NCI-H345 treated with DMSO at 0.1 percent for 48 hours (cell line): ENCODE measurements at regions not wholly inside any gene's neighbourhood (a gene's known extent, or its start where the extent isn't known, plus 50 kb on each side); places are given as distances from the start of the nearest gene placed in this dataset.

Experiments used
- DNase-seq: peaks from one replicate; lab custom pipeline; 2025; ENCODE audit not compliant: unreplicated experiment; lab: John Stamatoyannopoulos, UW

DNA sequence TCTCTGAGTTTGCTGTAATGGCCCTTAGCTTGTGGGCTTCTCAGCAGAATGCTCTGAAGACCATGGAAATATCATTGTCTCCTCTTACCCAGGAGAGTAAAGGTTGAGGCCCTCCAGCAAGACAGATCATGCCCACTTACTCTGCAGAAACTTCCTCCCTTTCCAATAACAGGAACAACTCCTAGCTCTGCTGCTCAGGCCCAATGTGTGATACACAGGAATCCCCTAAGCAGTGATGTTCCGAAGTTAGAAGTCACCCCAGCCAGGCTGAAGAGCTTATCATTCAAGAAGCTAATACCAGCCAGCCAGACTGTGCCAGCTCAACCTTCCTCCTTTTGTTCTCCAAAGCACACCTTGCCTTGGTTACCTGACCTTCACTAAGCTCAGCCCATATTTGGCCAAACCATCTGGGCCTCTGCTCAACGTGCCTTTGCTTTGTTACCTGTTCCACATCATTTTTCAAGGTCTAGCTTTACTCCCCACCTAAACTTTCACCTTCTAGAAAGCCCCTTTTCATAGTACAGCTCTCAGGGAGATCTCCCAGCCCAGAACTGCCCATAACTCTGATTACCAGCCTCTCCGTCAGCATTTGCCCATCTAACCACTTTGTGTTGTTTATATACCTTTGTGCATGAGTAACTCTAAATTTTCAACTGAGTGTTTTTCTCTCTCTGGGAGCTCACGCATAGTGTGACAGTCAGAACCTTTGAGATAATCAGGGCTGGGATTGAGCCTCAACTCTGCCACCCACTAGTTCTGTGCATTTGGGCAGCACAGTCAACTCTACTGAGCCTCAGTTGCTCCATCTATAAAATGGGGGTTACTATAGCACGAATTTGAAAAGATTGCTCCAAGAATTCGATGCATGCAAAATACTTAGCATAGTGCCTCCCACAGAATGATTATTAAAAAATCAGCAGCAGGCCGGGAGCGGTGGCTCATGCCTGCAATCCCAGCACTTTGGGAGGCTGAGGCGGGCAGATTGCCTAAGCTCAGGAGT is 107.6 kb upstream of the CPEB4 start:
- DNase-seq = no peak

DNA sequence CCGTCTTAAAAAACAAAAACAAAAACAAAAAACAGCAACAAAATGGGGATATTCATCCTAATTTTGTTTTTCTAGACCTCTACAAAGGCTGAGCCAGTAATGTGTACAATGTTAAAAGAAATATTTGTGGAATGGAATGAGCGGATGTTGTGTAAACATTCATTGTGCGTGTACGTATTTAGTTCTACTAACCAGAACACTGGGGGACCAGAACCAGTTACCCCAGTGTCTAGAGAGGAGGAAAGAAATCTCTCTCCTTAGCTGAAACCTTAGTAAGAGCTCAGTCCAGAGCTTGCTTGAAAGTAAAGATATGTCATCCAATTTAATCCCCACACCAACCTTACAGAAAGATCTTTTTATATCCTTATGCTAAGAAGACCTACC is 106.7 kb upstream of the CPEB4 start:
- no peak for DNase-seq

GRCh38 chr5:173781816-173782670 is 106.1 kb upstream of the CPEB4 start:
- no peak for DNase-seq

DNA sequence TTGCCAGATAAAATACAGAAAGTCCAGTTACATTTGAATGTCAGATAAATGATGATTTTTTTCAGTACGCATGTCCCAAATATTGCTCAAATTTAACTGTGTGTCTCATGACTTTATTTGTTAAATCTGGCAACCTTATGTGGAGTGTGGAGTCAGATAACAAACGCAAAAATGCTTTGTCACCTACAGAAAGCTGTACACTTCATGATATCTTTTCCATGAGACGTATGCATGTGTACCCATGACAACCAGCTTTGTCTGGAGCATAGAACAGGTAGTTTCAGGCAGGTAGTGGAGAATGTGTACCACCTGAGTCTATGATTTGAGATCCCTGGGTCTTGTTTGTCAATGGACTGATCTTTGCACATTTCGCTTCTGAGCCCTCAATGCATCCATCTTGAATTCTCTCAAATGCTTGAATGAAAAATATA is 105.5 kb upstream of the CPEB4 start:
- DNase-seq = no peak

DNA sequence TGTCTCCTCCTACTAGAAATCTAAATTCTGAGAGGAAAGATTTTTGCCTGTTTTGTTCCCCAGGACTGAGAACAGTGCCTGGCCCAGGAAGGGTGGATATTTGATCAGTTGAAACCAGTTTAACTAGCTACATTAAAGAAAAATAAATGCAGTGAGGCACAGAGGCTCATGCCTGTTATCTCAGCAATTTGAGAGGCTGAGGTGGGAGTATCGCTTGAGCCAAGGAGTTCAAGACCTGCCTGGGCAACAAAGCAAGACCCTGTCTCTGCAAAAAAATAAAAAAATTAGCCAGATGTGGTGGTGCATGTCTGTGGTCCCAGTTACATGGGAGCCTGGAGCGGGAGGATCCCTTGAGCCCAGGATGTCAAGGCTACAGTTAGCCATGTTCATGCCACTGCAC is 104.8 kb upstream of the CPEB4 start:
- DNase-seq = no peak

- no peak for DNase-seq
Measured at GRCh38 chr5:173785400-173785799, 102.7 kb upstream of the CPEB4 start.

DNA sequence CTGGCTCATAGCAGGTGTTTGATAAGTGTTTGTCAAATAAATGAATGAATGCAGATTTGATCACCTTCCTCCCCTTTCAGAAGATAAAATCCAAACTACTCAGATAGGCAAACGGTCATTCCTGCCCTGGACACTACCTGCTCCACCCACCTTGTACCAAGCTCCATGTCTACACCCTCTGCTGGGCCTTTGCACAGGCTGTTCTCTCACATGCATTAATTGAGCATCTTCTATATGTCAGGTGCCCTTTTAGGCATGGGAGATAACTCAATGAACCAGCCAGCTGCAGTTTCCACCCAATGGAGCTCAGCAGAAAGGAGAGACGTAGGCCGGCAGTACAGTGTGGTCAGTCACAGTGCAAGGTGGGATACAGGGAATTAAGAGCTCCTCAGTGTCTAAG is 102.3 kb upstream of the CPEB4 start:
- no peak for DNase-seq

DNA sequence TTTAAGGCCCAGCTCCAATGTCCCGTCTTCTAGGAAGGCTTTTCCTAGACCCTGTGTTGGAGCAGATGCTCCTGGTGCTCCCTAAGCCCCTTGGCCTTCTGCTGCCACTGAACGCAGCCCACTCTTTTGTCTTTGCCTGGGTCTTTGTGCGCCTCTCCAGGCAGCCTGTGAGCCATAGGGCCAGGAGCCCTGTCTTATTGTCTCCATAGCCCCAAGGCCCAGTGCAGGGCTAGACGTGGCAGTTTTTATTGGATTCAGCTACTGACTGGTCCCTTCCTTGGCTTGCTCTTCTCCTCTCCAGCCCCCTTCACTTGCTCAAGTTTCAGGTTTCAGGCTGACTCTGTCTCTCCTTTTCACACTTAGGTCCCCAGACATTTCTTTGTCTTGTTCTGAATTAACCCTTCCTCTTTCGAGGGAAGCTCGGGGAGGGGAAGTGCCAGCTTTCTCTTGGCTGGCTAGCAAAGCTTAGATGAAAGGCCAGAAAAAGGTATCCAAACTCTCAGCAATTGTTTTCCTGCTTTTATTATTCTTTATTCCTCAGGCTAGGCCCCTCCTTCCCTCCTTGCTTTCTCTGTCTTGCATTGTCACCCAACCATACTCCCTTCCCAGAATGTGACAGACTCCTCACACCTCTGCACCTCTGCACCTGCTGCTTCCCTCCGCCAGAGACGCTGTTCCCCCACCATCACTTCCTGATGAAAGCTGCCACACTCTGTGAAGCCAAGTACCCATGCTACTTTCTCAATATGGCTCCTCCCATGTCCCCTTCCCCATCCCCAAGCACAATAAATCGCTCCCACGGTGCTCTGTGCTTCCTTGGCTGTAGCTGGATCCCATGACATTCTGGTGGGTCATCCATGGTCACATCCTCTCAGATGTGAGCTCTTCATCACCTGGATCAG is 101.6 kb upstream of the CPEB4 start:
- DNase-seq = no peak

DNA sequence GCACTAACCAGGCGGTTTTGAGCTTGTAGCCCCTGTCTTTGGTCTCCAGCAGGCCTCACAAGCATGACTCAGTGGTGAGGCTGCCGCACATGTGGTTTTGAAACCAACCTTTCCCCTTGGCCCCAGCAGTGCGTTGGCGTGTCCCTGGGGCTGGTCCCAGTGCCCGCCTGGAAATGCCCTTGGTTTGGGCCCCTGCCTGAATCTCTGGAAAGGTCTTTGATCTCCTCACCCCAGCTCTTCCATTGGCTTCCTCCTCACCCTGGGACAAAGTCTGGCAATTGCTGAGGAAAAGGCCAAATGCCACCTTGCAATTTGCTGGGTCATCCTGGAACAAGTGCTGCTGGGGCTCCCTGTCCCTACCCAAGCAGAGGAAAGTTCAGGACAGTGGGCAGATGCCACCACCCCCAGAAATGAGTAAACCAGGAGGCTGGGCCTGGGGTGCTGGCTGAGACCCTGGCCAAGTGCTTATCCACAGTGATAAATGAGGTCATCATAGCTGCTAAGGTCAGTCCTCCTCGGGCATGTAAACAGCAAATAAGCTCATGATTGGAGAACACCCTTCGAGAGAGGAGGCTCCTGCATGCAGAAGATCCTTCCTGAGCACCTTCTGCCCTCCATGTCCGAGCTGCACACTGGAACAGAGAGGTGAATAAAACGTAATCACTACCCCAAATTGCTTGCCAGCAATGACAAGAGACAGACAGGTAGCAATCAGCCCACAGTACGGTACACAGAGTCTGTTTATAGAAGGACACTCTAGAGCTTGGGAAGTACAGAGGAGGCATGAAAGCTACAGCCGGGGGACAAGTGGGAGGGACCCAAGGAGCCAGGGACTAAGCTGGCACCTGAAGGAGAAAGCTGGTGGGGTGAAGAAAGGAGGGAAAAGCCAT is 98.9 kb upstream of the CPEB4 start:
- no peak for DNase-seq

GRCh38 chr5:173790177-173790719 is 97.9 kb upstream of the CPEB4 start:
- no peak for DNase-seq

DNA sequence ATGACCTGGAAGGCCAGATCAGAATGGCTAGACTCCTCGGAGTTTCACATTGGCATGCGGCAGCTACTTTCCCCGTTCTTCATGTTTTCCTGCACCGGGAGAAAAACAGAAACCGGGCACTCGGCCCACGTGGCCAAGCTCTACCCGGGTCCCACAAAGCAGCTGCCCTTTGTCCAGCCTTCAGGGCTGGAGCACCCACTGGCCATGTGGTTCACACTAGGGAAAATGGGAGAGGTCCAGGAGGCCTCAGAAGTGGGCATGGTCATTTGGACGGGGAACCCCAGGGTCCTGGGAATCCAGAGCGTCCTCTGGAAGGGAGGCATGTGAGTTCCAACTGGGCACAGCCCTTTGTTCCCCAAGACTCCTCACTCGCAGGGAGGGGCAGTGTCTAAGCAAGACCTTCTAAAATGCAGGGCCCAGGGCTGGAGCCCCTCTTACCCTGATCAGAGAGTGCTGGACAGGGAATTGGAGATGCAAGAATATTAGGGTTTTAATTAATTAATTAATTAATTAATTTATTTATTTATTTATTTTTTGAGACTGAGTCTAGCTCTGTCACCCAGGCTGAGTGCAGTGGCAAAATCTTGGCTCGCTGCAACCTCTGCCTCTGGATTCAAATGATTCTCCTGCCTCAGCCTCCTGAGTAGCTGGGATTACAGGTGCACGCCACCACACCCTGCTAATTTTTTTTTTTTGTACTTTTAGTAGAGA is 97.2 kb upstream of the CPEB4 start:
- no peak for DNase-seq

DNA sequence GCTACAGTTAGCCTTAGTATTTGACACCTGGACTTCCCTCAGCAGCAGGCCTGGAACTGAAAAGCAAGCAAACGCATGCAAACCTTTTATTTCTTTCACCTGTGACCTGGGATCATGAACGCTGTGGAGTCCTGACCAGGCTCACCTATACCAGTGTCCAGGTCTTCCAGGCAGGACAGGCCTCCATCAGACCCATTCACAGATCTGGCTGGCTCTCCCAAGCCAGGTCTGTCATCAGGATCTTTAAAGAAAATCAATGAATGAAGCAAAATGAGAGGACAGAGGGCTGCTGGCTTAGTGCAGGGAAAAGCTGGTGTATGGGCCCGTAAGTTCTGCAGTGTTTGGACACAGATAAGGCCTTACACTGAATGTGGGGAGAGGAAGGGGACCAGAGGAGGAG is 96.3 kb upstream of the CPEB4 start:
- no peak for DNase-seq

DNA sequence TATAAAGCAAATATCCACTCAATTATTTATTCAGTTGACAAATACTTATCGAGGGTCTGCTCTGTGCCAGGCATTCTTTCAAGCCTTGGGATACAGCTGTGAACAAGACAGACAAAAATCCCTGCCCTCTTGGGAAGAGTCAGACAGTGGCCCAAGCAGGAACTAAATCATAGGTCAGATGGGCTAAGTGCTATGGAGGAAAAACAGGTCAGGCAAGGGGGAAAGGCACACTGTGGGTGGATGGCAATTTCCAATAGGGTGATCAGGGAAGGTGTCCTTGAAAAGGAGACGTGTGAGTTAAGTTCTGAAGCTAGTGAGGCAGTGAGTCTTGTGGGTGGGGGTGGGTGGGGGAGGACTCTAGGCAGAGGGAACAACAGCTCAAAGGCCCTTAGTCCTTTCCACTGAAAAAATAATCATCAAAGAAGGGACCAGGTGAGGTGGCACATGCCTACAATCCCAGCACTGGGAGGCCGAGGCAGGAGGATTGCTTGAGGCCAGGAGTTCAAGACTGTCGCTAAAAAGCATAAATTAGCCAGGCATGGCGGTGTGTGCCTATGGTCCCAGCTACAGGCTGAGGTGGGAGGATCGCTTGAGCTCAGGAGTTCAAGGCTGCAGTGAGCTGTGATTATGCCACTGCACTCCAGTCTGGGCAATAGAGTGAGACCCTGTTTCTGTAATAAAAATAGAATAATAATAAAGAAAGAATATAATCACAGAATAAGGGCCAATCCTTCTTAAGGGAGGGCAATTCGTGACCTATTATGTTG is 95.2 kb upstream of the CPEB4 start:
- DNase-seq = no peak

- DNase-seq = peak; percentile 47
Measured at GRCh38 chr5:173793648-173794548, 94.3 kb upstream of the CPEB4 start.

DNA sequence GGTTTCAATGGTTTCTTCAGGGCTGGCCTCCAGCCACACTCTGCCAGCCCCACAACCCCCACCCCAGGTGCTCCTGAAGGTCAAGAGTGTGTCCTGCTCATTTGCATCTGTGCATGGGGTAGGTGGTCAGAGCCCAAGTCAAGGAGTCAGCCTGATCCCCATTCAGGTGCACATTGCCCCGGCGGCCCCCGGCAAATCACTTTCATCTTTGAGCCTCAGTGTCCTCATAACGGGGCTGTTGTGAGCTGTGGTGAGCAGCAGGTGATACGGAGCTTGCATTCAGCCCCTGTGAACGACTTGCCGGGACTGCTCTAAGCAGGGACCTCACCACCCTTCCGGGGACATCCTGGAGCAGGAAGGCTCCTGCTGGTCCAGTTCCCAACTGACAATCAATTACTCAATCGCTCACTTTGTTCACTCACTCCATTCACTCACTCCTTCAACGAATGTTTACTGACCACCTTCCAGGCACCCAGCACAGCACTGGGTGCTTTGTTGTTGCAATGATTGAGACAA is 93.2 kb upstream of the CPEB4 start:
- no peak for DNase-seq

DNA sequence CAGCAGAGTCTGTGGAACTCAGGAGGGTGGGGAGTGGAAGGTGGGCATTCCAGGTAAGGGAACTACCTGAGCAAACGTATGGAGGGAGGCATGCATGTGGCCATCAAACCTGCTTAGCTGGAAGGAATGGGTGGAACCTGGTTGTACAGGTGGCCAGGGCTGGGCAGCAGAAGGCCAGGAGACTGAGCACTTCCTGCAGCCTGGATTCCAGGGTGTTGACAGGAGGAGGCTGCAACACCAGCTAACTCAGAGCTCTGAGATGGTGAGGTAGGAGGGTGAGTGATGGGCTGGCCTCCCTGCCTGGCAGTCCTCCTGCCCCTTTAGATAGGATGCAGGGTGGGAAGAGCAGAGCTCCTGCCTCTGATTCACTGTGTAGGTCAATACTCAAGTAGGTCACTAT is 92.5 kb upstream of the CPEB4 start:
- DNase-seq = no peak
